SK-N-SH (cell line): ENCODE measurements at regions not wholly inside any gene's neighbourhood (a gene's known extent, or its start where the extent isn't known, plus 50 kb on each side); places are given as distances from the start of the nearest gene placed in this dataset.

ENCODE experiments used
- CHD2 ChIP-seq: fragments of 150-350 bp; IDR thresholded peaks from 2 replicates; pipeline ENCODE4 v1.6.1; 2018; ENCODE audit warnings: low read length; ENCODE audit not compliant: partially characterized antibody
- FOSL2 ChIP-seq: IDR thresholded peaks from 2 replicates; pipeline ENCODE4 v1.4.0; 2012; ENCODE audit warnings: low read depth, mild to moderate bottlenecking, moderate library complexity, borderline replicate concordance
- GABPA ChIP-seq: IDR thresholded peaks from 2 replicates; pipeline ENCODE4 v1.4.0; 2012; ENCODE audit warnings: low read depth, mild to moderate bottlenecking
- NRF1 ChIP-seq: IDR thresholded peaks from 2 replicates; pipeline ENCODE4 v1.6.1; 2012; ENCODE audit warnings: low read depth, mild to moderate bottlenecking, low read length
- POLR2AphosphoS5 ChIP-seq: IDR thresholded peaks from 2 replicates; pipeline ENCODE4 v1.6.1; 2012; ENCODE audit warnings: low read depth, low read length
- RCOR1 ChIP-seq: fragments of 150-350 bp; IDR thresholded peaks from 2 replicates; pipeline ENCODE4 v1.6.1; 2017; ENCODE audit warnings: antibody characterized with exemption, low read length
- RXRA ChIP-seq: IDR thresholded peaks from 2 replicates; pipeline ENCODE4 v1.4.0; 2012; ENCODE audit warnings: low read depth, mild to moderate bottlenecking, borderline replicate concordance
- SIN3A ChIP-seq: IDR thresholded peaks from 2 replicates; pipeline ENCODE4 v1.6.1; 2012; ENCODE audit warnings: low read depth, mild to moderate bottlenecking, low read length, moderate library complexity, borderline replicate concordance
- TF ChIP-seq, protein P1 (sequence below): fragments of 200-600 bp; sonication (generic); IDR thresholded peaks from 2 replicates; pipeline ENCODE4 v1.6.1; 2017; ENCODE audit warnings: antibody characterized with exemption, mild to moderate bottlenecking, moderate library complexity

DNA sequence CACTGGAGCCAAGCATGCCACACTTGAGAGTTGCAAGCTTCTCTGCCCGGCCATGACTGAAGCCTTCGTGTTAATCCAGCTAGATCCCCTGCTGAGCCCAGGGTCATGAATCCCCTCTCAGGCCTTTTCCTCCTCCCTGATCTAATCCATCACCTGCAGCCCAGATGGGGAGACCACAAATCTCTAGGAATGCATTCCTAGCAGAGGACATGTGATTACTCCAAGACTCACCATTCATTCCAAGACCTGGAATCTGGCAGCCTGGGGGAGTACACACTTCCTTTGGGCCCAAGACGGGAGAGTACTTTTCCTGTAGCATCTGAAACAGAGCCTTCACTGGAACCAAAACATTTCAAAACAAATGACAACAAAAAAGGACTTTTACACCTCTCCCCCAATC is 269.3 kb upstream of the NFIA start:
- TF ChIP-seq NRF1 (no peak), SIN3A (no peak), RCOR1 (no peak), POLR2AphosphoS5 (no peak), CHD2 (no peak), GABPA (no peak), FOSL2 (no peak), RXRA (no peak)
- TF ChIP-seq, protein P1, sequence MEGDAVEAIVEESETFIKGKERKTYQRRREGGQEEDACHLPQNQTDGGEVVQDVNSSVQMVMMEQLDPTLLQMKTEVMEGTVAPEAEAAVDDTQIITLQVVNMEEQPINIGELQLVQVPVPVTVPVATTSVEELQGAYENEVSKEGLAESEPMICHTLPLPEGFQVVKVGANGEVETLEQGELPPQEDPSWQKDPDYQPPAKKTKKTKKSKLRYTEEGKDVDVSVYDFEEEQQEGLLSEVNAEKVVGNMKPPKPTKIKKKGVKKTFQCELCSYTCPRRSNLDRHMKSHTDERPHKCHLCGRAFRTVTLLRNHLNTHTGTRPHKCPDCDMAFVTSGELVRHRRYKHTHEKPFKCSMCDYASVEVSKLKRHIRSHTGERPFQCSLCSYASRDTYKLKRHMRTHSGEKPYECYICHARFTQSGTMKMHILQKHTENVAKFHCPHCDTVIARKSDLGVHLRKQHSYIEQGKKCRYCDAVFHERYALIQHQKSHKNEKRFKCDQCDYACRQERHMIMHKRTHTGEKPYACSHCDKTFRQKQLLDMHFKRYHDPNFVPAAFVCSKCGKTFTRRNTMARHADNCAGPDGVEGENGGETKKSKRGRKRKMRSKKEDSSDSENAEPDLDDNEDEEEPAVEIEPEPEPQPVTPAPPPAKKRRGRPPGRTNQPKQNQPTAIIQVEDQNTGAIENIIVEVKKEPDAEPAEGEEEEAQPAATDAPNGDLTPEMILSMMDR: no peak
